ENCODE measurements at regions not wholly inside any gene's neighbourhood (a gene's known extent, or its start where the extent isn't known, plus 50 kb on each side); places are given as distances from the start of the nearest gene placed in this dataset.

GRCh38 chr3:34196914-34197313 lies 398.5 kb downstream of the PDCD6IP start:
- FAIRE-seq: no peak

DNA sequence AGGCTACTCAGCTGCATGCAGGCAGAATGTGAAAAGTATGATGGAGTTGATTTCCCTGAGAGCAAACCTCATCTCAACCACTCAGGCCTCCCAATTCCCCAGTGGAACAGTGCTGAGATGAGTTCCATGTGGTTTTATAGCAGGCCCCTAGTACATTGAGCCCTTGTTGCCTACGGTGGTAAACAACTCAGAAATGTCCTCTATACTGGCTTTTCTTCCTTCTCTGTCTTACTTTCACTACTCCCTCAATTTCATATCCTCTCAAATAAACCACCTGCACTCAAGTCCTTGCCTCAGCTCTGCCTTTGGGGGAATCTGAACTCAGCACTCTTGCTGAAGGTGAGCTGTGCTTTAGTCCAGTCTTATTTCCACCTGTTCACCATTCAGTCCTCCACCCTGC lies 399.9 kb downstream of the PDCD6IP start:
- no peak for FAIRE-seq

- FAIRE-seq: no peak
Observed at GRCh38 chr3:34200576-34200975, 402.1 kb downstream of the PDCD6IP start.

DNA sequence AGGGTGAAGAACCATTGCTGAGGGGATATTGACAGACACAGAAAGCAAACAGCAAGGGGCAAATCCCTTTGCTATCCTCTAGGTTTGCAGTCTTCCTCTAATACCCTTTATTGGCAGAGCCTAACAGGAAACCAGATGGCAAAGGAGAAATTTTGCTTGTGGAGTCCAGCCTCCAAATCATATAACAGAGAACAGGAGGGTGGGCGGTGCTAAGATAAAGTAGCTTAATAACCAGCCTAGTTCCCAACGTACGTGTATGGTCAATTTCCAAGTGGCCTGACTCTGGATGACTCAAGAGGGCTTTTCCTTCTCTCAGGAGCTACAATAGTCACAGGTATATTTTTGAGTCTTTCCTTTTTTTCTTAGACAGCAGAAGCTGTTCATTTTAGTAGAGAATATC lies 404.5 kb downstream of the PDCD6IP start:
- FAIRE-seq: no peak

DNA sequence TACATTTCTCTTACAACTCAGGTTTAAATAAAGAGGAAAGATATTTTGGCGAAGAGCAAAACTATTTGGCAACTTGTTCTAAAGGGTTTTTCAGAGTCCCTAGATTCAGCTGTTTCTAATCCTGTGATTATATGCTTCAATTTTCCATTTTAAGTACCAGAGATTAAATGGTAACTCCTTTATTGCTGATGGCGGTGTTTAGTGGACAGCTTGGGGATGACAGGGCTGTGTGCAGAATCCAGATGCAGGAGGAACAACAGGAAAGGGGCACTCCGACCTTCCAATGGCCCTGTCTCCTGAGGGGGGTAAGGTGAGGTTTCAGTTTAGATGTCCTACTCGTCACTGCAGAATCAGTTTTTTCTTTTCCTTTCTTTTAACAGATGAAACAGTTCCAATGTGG lies 405.0 kb downstream of the PDCD6IP start:
- FAIRE-seq: no peak

DNA sequence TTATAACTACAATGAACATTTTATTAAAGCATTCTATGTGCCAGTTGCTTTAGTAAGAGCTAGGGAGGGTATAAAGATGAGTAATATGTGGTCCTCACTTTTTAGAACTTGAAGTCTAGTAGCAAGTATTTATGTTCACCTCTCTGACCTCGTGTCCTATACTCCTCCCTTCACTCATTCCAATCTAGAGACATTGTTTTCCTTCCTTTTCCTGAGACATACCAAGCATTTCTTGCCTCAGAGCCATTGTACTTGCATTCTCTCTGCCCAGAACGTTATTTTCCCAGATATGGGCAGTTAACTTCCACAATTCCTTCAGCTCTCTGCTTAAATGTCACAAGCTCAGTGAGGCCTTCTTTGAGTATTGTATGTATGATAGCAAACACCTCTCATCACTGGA lies 408.6 kb downstream of the PDCD6IP start:
- no peak for FAIRE-seq

- FAIRE-seq: no peak
Observed at GRCh38 chr3:34207806-34208205, 409.4 kb downstream of the PDCD6IP start.

GRCh38 chr3:34212175-34212574 lies 413.7 kb downstream of the PDCD6IP start:
- no peak for FAIRE-seq

- no peak for FAIRE-seq
Observed at GRCh38 chr3:34212656-34213055, 414.2 kb downstream of the PDCD6IP start.

DNA sequence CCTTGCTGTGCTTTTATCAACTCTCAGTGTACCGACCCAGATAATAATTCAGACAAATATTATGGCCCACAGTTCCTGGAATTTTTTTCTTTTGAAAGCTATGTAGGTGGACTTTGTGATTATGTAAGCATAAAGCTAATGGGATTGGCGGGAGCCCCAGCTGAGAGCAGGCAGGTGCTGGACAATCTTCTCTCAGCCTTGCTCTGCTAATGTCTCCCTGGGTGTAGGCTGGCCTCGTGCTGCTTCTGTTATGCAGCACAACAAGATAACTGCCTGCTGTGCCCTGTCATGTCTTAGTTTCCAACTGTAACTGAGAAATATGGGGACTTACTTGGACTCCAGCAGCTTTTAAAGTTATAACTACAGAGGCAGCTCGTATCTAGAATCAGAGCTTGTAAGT lies 415.0 kb downstream of the PDCD6IP start:
- FAIRE-seq: no peak

DNA sequence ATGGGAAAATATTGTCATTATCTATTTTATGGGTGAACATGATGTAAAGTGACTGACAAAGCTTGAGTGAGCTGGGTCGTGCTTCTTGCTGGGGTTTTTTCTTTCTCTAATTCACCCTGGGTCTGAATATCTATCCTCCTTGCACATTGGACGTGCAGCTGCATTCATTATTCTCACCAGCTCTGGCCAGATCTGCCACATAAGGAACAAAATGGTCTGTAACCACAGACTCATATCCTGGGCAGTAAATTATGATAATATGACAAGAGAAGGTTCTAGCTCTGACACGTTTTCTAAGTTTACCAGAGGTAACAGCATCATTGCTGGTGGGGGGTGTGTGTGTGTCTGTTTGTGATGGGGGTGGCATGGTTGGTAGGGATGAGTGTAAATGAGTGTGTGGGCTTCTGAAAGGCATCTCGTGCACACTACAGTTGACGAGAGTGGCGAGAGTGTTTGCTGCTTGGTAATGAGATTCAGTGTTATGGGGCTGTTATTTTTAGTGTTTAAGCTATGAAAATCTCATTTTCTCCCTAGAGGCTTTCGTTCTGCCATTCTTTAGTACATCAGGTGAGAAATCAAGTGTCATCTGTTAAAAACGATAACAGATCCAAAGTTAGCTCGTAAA lies 418.4 kb downstream of the PDCD6IP start:
- FAIRE-seq: no peak

- FAIRE-seq: no peak
Observed at GRCh38 chr3:34218706-34219385, 420.4 kb downstream of the PDCD6IP start.

DNA sequence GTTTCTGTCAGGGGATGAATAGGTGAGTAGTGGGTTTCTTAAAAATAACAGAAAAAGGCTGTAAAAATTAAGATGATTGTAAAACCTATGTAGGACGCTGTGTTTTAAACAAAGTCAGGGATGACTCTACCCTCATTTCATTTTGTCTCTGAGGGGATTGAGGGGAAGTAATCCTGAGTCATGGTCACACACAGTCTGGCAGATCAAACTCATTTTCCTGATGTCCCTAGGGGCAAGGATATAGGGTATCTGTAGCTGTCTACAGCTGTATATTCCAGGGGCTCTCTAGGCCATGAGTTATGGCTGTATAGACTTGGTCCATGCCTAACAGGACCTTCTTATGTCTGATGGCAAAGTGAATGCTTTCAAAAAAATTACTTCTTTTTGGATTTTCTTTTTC lies 421.1 kb downstream of the PDCD6IP start:
- FAIRE-seq: no peak

DNA sequence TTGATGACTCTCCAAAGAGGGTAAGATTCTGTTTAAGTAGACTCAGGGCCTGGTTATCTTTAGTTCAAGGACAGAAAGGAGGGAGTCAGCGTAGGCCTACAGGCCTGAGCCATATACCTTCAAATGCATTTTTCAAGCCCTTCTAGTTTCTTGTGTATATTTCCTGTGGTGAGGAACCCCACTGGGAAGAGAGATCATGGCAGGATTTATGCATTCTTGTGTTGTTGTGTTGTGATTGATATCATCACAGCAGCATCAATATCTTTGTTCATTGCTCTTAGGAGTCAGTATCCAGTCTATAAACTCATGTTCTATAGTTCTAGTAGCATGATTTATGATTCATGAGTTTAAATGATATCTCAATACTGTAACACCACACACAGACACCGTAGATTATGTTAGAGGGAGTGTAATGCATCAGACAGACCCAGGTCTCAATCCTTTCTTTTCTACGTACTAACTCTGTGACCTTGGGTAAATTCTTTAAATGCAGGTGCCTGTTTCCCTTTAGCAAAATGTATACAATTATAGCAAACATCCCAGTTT lies 427.5 kb downstream of the PDCD6IP start:
- no peak for FAIRE-seq

GRCh38 chr3:34229876-34230275 lies 431.4 kb downstream of the PDCD6IP start:
- no peak for FAIRE-seq

- no peak for FAIRE-seq
Observed at GRCh38 chr3:34235096-34235495, 436.7 kb downstream of the PDCD6IP start.

DNA sequence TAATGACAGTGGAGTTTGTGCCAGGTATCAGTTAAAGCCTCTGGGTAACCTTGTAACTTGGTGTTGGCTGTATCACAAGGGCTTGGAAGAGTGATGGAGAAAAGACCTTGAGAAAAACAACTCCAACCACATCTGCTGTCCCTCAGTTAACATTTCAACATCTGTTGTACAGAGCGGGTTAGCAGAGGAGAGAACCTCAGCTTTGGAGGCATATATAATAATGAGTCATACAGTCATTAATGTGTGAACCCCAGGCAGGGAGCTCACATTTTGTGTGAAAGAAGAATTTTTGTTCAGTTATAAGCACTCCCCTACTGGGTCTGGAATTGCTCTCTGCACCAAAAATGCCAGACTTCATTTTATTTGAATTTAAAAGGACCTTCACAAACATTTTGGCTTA lies 439.5 kb downstream of the PDCD6IP start:
- FAIRE-seq: no peak

GRCh38 chr3:34238407-34238806 lies 440.0 kb downstream of the PDCD6IP start:
- no peak for FAIRE-seq

- FAIRE-seq: no peak
Observed at GRCh38 chr3:34239287-34239686, 440.9 kb downstream of the PDCD6IP start.

DNA sequence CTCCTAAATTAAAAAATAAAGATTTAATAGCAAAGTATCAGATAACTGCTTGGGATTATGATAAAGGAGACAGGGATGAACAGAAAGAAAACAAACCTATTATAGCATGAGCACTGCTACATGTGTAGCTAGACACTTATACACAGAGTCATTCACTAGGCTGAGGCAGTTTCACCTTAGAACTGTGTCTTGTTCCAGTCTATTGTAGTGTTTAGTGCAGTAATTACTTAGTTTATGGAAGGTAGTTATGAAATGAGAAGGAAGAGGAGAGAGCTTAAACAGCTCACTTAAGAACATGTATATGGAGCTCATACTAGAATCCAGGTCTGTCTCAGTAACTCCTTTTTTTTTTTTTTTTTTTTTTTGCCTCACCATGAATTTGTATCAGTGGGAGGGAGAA lies 441.4 kb downstream of the PDCD6IP start:
- no peak for FAIRE-seq

GRCh38 chr3:34247401-34247800 lies 449.0 kb downstream of the PDCD6IP start:
- no peak for FAIRE-seq

DNA sequence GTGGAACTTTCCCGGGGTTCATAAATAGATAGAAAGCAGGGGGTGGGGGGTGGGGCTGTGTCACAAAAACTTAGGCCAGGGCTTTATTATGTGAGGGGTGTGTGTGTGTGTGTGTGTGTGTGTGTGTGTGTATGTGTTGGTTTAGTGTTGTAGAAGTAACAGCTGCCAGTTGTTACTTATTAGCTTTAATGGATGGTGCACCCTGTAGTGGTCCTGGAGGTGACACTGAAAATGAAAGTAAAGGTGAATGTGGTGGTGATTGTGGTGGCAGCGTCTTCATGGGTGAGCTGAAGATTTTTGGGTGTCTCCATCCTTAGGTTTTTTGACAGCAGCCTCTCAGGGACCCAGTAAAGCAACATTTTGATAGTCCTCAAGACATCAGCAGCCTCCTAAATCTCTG lies 449.9 kb downstream of the PDCD6IP start:
- no peak for FAIRE-seq

DNA sequence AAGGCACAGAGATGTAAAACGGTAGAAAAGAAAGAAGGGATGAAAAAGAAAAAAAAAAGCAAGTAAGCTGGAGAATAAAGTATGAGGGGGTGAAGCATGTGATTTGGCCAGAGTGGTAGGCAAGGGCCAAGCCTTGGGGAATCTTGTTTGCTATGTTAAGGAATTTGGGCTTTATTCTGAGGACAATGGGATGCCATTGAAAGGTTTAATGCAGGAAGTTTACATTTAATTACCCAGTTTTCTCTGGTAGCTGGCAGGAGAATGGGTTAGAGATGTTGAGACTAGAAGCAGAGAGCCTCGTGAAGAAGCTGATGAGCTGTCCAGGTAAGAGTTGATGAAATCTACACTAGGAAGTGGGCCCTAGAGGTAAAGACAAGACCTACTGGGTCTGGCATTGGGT lies 455.9 kb downstream of the PDCD6IP start:
- FAIRE-seq: no peak

DNA sequence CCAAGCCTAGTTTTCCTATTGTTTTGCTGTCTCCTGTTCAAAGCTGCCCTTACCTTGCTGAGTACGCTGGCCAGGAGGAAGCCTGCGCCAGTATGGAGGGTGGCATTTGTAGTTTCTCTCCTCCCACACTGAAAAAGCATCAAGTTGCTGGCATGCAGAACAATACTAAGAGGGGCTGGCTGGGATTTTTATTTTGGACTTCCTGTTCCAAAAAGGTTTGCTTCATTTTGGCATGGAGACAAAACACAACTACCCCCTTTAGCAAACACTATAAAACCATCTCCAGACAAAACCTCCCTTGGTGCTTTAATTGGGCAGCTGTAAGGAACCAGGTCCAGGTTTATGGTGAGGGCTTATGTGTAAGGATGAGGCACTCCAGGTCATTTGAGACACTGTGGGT lies 457.6 kb downstream of the PDCD6IP start:
- no peak for FAIRE-seq

DNA sequence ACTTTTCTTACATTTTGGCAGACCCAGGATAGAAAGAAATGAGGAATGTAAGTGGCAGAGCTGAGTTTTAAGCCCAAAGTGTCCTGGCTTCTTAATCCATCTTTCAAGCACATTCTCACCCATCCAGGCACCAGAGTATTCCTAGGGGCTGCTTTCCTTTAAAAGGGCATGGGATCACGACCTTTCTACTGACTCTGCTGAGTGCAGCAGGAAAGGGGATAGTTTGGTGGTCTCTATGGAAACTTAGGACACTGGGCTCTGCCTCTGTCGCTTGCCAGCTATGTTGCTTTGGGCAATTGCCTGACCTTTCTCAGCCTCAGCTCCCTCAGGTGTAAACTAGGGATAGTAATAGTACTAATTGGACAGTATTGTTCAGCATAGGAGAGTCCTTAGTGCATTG lies 458.4 kb downstream of the PDCD6IP start:
- no peak for FAIRE-seq

All from G401.6 (cell line).